Activated CD4-positive, alpha-beta memory T cell treated with anti-CD3 and anti-CD28 coated beads for 36 hours (primary cell): ENCODE measurements at regions not wholly inside any gene's neighbourhood (a gene's known extent, or its start where the extent isn't known, plus 50 kb on each side); places are given as distances from the start of the nearest gene placed in this dataset.

Experiments used
- CTCF ChIA-PET: fragments of 350-600 bp; sonication (Branson Sonifier 250); formaldehyde crosslinking; loops from one replicate; lab custom pipeline; 2021; ENCODE audit warnings: antibody characterized with exemption, inconsistent platforms; lab: Charles Lee
- POLR2A ChIA-PET: fragments of 350-600 bp; sonication (Branson Sonifier 250); formaldehyde crosslinking; loops from one replicate; lab custom pipeline; 2021; ENCODE audit warnings: antibody characterized with exemption; lab: Charles Lee
- DNase-seq: peaks from one replicate; pipeline ENCODE4 v3.0.0-alpha.2; 2020
- H3K27ac Mint-ChIP-seq: one replicate; pipeline ENCODE4 v1.8.0; 2021; ENCODE audit warnings: mixed read lengths
- H3K27me3 Mint-ChIP-seq: one replicate; pipeline ENCODE4 v1.8.0; 2021; ENCODE audit warnings: mixed read lengths
- H3K36me3 Mint-ChIP-seq: one replicate; pipeline ENCODE4 v1.8.0; 2021; ENCODE audit warnings: mixed read lengths
- H3K4me1 Mint-ChIP-seq: one replicate; pipeline ENCODE4 v1.8.0; 2021; ENCODE audit warnings: low read depth, mixed read lengths
- H3K4me3 Mint-ChIP-seq: one replicate; pipeline ENCODE4 v1.8.0; 2021; ENCODE audit warnings: mild to moderate bottlenecking, mixed read lengths
- H3K9me3 Mint-ChIP-seq: one replicate; pipeline ENCODE4 v1.8.0; 2021; ENCODE audit warnings: mixed read lengths
- intact Hi-C: fragments of 100-400 bp; cut with micrococcal nuclease; formaldehyde crosslinking; loops from one replicate; pipeline ENCODE4 v1.15.1; 2023

GRCh38 chr13:103276775-103277498 is 210.7 kb upstream of the SLC10A2 start:
- ChIA-PET POLR2A (no interaction called here), CTCF (no interaction called here)
- intact Hi-C loops = no loop called here
- DNase-seq = no peak
- Mint-ChIP-seq H3K27me3 (no peaks in the 10 kb centered on the region), H3K4me1 (no peaks in the 10 kb centered on the region), H3K27ac (no peak overlapping the region), H3K9me3 (peaks cover 3% of the 10 kb centered on the region), H3K36me3 (no peaks in the 10 kb centered on the region), H3K4me3 (no peak overlapping the region)

DNA sequence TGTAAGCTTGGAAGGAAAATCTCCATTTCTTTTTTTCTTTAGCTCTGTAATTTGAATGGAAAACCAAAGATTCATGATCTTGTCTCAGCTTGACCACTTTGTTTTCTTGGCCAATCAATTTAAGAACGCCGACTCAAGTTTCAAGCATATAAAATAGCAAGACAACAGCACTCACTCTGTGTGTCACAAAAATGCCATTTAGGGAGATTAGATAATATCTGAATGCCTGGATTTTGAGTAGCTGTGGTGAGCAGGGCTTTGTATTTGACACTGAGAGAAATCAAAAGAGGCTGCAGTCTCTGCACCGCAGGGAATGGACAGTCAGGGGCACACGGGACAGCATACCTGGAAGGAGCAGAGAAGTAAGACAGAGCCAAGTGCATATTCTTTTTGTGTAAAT is 209.5 kb upstream of the SLC10A2 start:
- POLR2A ChIA-PET = no interaction called here
- no peak for DNase-seq
- CTCF ChIA-PET = no interaction called here
- H3K27me3 Mint-ChIP-seq = no peaks in the 10 kb centered on the region
- H3K4me3 Mint-ChIP-seq = no peak overlapping the region
- no peaks in the 10 kb centered on the region for H3K36me3 Mint-ChIP-seq
- H3K9me3 Mint-ChIP-seq = peaks cover 3% of the 10 kb centered on the region
- no peaks in the 10 kb centered on the region for H3K4me1 Mint-ChIP-seq
- no peak overlapping the region for H3K27ac Mint-ChIP-seq
- intact Hi-C loops = no loop called here

DNA sequence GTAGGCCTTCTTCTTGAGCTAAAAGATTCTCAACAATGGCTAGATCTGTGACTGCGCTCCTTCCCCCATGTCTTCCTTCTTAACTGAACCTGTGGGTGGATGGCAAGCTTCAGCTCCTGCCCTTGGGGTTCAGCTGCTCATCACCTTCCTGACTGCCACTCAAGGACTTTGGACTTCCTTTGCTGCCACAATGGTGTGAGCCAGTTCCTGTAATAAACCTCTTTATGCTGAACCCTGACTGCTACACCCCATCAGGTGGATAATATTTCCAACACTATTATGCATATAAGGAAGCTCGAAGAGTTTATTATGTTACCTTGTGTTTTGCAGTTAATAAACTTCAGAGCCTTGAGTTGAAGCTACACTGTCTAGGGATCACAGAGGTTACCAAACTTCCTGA is 208.9 kb upstream of the SLC10A2 start:
- no peak for DNase-seq
- H3K27me3 Mint-ChIP-seq = no peaks in the 10 kb centered on the region
- intact Hi-C loops = no loop called here
- peaks cover 3% of the 10 kb centered on the region for H3K9me3 Mint-ChIP-seq
- H3K27ac Mint-ChIP-seq = no peak overlapping the region
- ChIA-PET POLR2A (no interaction called here), CTCF (no interaction called here)
- no peak overlapping the region for H3K4me3 Mint-ChIP-seq
- no peaks in the 10 kb centered on the region for H3K4me1 Mint-ChIP-seq
- H3K36me3 Mint-ChIP-seq = no peaks in the 10 kb centered on the region

DNA sequence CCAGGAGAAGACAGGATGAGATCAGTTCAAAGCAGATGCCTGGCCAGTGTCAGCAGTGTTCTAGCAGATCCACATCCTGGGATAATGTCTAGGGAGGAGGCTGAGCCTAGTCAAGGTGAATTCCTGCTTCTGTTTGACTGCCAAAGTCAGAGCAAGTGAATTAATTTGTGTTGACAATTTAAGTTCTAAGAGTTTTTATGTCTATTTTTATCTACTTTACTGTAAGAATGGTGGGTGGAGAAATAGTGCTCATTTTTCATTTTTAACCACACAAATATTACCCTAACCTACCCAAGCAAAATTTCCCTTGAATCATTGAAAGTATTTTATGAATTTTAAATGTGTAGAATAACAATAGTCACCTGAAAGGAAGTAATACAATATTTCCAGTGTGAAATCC is 207.6 kb upstream of the SLC10A2 start:
- no peak for DNase-seq
- Mint-ChIP-seq H3K27ac (no peak overlapping the region), H3K27me3 (no peaks in the 10 kb centered on the region), H3K4me1 (no peaks in the 10 kb centered on the region), H3K4me3 (no peak overlapping the region), H3K36me3 (no peaks in the 10 kb centered on the region), H3K9me3 (peaks cover 3% of the 10 kb centered on the region)
- ChIA-PET CTCF (no interaction called here), POLR2A (no interaction called here)
- intact Hi-C loops = no loop called here

DNA sequence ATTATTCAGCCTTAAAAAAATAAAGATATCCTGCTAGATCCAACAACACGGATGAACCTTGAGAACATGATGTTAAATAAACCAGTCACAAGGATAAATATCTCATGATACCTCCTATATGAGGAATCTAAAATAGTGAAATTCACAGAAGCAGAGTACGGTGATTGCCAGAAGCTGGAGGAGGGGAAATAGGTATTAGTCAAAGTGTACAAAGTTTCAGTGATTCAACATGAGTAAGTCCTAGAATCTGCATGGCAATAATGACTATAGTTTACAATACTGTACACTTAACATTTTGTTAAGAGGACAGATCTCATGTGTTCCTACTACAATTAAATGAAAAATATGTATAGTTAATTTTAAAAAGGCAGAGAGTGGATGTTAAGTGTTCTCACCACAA is 206.6 kb upstream of the SLC10A2 start:
- no peaks in the 10 kb centered on the region for H3K36me3 Mint-ChIP-seq
- H3K4me3 Mint-ChIP-seq = no peak overlapping the region
- H3K27ac Mint-ChIP-seq = no peak overlapping the region
- H3K9me3 Mint-ChIP-seq = peaks cover 7% of the 10 kb centered on the region
- ChIA-PET CTCF (no interaction called here), POLR2A (no interaction called here)
- intact Hi-C loops = no loop called here
- no peak for DNase-seq
- no peaks in the 10 kb centered on the region for H3K27me3 Mint-ChIP-seq
- H3K4me1 Mint-ChIP-seq = no peaks in the 10 kb centered on the region

DNA sequence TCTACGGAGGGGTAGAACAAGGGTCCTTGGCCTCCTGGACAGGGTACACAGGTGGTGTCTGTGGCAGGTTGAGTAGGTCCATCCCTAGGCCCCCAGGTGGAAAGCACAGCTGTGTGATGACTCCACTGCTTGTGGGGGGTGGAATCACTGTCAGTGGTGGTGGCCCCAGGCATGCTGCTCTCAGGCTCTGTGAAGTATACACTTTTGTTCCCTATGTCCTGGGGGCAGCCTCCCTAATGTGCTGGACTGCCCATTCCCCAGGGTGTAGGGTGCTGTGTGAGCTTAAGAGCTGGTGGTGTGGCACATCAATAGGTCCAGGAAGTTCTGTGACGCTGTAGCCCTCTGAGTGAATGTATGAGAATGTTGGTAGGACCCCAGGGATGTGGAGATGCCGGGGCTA is 197.2 kb upstream of the SLC10A2 start:
- Mint-ChIP-seq H3K4me1 (no peaks in the 10 kb centered on the region), H3K36me3 (no peaks in the 10 kb centered on the region), H3K27me3 (no peaks in the 10 kb centered on the region), H3K4me3 (no peak overlapping the region), H3K9me3 (peaks cover 29% of the 10 kb centered on the region), H3K27ac (no peak overlapping the region)
- no peak for DNase-seq
- ChIA-PET POLR2A (no interaction called here), CTCF (no interaction called here)
- intact Hi-C loops = no loop called here

GRCh38 chr13:103255587-103256301 is 189.5 kb upstream of the SLC10A2 start:
- H3K9me3 Mint-ChIP-seq = peaks cover 10% of the 10 kb centered on the region
- no peak overlapping the region for H3K27ac Mint-ChIP-seq
- no peak overlapping the region for H3K4me3 Mint-ChIP-seq
- no peak for DNase-seq
- ChIA-PET CTCF (no interaction called here), POLR2A (no interaction called here)
- no peaks in the 10 kb centered on the region for H3K36me3 Mint-ChIP-seq
- no peaks in the 10 kb centered on the region for H3K27me3 Mint-ChIP-seq
- intact Hi-C loops = no loop called here
- H3K4me1 Mint-ChIP-seq = no peaks in the 10 kb centered on the region

- POLR2A ChIA-PET = no interaction called here
- H3K36me3 Mint-ChIP-seq = no peaks in the 10 kb centered on the region
- H3K27me3 Mint-ChIP-seq = no peaks in the 10 kb centered on the region
- intact Hi-C loops = no loop called here
- H3K4me3 Mint-ChIP-seq = no peak overlapping the region
- peaks cover 10% of the 10 kb centered on the region for H3K9me3 Mint-ChIP-seq
- no peak overlapping the region for H3K27ac Mint-ChIP-seq
- H3K4me1 Mint-ChIP-seq = no peaks in the 10 kb centered on the region
- no peak for DNase-seq
- CTCF ChIA-PET = no interaction called here
These were observed 183.9 kb upstream of the SLC10A2 start for GRCh38 chr13:103250071-103250470.

DNA sequence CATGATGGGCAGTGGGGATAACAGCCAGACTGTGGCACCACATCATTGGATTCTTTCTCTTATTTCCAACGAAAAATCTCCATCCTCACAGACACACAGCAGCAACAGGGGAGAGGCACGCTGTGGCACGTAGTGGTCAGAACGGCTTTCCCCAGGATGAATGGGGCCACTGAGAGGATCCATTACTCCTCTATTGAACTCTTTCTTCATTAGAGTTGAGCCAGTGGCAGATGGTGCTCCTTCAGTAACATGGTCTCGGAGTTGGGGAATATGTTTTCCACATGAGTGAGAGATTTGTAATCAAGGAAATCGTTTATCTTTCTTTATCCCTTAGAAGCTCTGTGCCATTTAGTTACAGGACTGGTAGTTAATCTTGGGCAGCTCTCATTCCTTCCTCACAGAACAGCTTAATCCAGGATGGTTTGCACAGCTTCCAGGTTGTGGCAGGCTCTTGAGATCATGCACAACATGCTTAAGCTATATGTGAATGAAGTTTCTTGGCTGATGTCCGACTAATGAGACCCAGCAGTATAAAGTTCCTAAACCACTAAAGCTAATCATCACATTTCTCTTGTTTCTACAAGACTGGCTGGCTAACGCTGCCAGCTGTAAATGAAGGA is 180.5 kb upstream of the SLC10A2 start:
- Mint-ChIP-seq H3K27me3 (no peaks in the 10 kb centered on the region), H3K9me3 (peaks cover 4% of the 10 kb centered on the region), H3K27ac (no peak overlapping the region), H3K4me3 (no peak overlapping the region), H3K36me3 (no peaks in the 10 kb centered on the region), H3K4me1 (no peaks in the 10 kb centered on the region)
- CTCF ChIA-PET = no interaction called here
- POLR2A ChIA-PET = no interaction called here
- DNase-seq = no peak
- intact Hi-C loops = no loop called here

DNA sequence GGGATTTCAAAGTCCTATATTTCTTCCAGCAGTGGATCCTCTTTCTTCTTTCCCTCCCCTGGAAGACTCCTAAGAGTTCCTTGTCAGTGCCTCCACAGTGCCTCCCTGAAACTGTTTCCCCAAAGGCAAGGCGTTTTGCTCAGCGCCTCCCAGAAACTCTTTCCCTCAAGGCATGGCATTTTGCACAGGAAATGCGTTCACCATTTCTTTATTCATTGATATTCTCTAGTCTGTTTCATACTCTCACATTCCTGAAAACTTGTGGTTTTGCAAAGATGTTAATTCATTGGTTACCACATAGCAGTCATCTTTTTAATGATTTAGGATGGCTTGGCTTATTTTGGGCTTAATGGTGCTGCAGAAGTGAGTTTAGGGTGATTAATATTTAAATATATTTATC is 177.3 kb upstream of the SLC10A2 start:
- Mint-ChIP-seq H3K27ac (no peak overlapping the region), H3K27me3 (no peaks in the 10 kb centered on the region), H3K4me3 (no peak overlapping the region), H3K36me3 (no peaks in the 10 kb centered on the region), H3K9me3 (peaks cover 2% of the 10 kb centered on the region), H3K4me1 (no peaks in the 10 kb centered on the region)
- no peak for DNase-seq
- CTCF ChIA-PET = no interaction called here
- POLR2A ChIA-PET = no interaction called here
- intact Hi-C loops = no loop called here

- CTCF ChIA-PET = no interaction called here
- intact Hi-C loops = no loop called here
- POLR2A ChIA-PET = no interaction called here
- no peaks in the 10 kb centered on the region for H3K27me3 Mint-ChIP-seq
- H3K4me3 Mint-ChIP-seq = no peak overlapping the region
- H3K9me3 Mint-ChIP-seq = peaks cover 7% of the 10 kb centered on the region
- DNase-seq = no peak
- no peaks in the 10 kb centered on the region for H3K4me1 Mint-ChIP-seq
- no peak overlapping the region for H3K27ac Mint-ChIP-seq
- no peaks in the 10 kb centered on the region for H3K36me3 Mint-ChIP-seq
These were observed 172.2 kb upstream of the SLC10A2 start for GRCh38 chr13:103238441-103238840.

DNA sequence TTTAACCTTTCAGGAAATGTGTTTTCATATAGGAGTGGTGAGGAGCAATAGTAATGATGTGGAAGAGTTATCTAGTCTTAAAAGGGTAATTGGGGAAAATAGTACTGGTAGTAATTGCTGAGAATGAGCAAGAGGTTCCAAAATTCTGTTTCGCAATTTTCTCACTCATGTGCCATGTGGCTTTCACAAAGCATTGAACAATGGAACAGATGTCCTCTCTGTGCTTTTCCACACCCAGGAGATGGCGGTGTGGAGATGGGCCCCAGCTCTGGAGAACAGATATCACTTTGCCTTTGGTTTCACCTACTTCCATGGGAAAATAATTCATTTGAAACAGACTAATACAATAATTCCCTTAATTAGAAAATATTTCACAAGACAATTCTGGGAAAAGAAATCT is 170.0 kb upstream of the SLC10A2 start:
- H3K27me3 Mint-ChIP-seq = no peaks in the 10 kb centered on the region
- no peaks in the 10 kb centered on the region for H3K36me3 Mint-ChIP-seq
- peaks cover 13% of the 10 kb centered on the region for H3K9me3 Mint-ChIP-seq

DNA sequence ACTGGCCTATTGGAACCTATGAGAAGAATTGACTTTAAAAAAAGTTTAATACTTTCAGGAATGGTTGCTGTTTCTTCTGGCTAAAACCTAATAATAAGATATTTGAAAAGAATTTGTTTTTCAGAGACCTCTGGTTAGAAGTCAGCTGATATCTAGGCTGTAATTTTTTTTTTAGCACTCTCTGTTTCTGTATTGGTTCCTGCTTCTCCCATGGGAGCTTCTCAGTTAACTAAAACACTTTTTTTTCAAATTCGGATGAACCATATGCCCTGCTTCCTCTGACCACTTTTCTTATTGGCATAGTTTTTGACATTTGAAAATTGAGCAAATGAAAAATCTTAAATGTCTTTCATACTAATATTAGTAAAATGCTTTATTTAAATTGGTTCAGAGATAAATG is 163.5 kb upstream of the SLC10A2 start:
- Mint-ChIP-seq H3K9me3 (peaks cover 15% of the 10 kb centered on the region), H3K27me3 (no peaks in the 10 kb centered on the region), H3K4me1 (no peaks in the 10 kb centered on the region), H3K4me3 (no peak overlapping the region), H3K36me3 (no peaks in the 10 kb centered on the region), H3K27ac (no peak overlapping the region)
- intact Hi-C loops = no loop called here
- CTCF ChIA-PET = no interaction called here
- POLR2A ChIA-PET = no interaction called here
- DNase-seq = no peak

More for the DNA sequence above, 170.0 kb upstream of the SLC10A2 start:
- ChIA-PET CTCF (no interaction called here), POLR2A (no interaction called here)
- DNase-seq = no peak
- H3K27ac Mint-ChIP-seq = no peak overlapping the region
- no peaks in the 10 kb centered on the region for H3K4me1 Mint-ChIP-seq
- no peak overlapping the region for H3K4me3 Mint-ChIP-seq
- intact Hi-C loops = no loop called here
